Astrocyte (in vitro differentiated cells and primary cell): ENCODE measurements at regions not wholly inside any gene's neighbourhood (a gene's known extent, or its start where the extent isn't known, plus 50 kb on each side); places are given as distances from the start of the nearest gene placed in this dataset.

Experiments used
- DNase-seq: peaks from one replicate; pipeline ENCODE4 v3.0.0-alpha.2; 2010; ENCODE audit warnings: low read depth
- FAIRE-seq: peaks from 2 replicates; lab custom pipeline; 2011; peaks lifted over from hg19 to GRCh38; lab: Jason Lieb, UNC
- H2AFZ ChIP-seq: 2 replicates; pipeline ENCODE4 v1.6.0; 2012; ENCODE audit warnings: low read depth, low read length, inconsistent platforms
- H3K27ac ChIP-seq: 2 replicates; pipeline ENCODE4 v1.5.1; 2011; ENCODE audit warnings: low read depth, low read length, inconsistent platforms
- H3K27me3 ChIP-seq: 2 replicates; pipeline ENCODE4 v1.6.0; 2011; ENCODE audit warnings: low read length, inconsistent platforms; ENCODE audit not compliant: insufficient read depth
- H3K36me3 ChIP-seq: 2 replicates; pipeline ENCODE4 v1.5.1; 2011; ENCODE audit warnings: low read length, inconsistent platforms; ENCODE audit not compliant: insufficient read depth
- H3K4me1 ChIP-seq: 2 replicates; pipeline ENCODE4 v1.5.1; 2011; ENCODE audit warnings: low read length, inconsistent platforms; ENCODE audit not compliant: insufficient read depth
- H3K4me2 ChIP-seq: 2 replicates; pipeline ENCODE4 v1.6.0; 2012; ENCODE audit warnings: low read length, inconsistent platforms
- H3K4me3 ChIP-seq: 2 replicates; pipeline ENCODE4 v1.5.1; 2011; ENCODE audit warnings: low read depth, mild to moderate bottlenecking, low read length, inconsistent platforms; ENCODE audit not compliant: insufficient read depth
- H3K79me2 ChIP-seq: 2 replicates; pipeline ENCODE4 v1.6.0; 2012; ENCODE audit warnings: mild to moderate bottlenecking, low read length, inconsistent platforms; ENCODE audit not compliant: insufficient read depth
- H3K9ac ChIP-seq: 2 replicates; pipeline ENCODE4 v1.6.0; 2012; ENCODE audit warnings: mild to moderate bottlenecking, low read length, inconsistent platforms
- H3K9me3 ChIP-seq: 2 replicates; pipeline ENCODE4 v1.5.1; 2012; ENCODE audit warnings: low read depth, mild to moderate bottlenecking, low read length, inconsistent platforms; ENCODE audit not compliant: insufficient read depth
- H4K20me1 ChIP-seq: 2 replicates; pipeline ENCODE4 v1.6.0; 2012; ENCODE audit warnings: low read length, inconsistent platforms; ENCODE audit not compliant: insufficient read depth
- H3K27ac Mint-ChIP-seq: one replicate; pipeline ENCODE4 v1.8.0; 2021; ENCODE audit warnings: mild to moderate bottlenecking, mixed read lengths; ENCODE audit not compliant: unreplicated experiment
- H3K27me3 Mint-ChIP-seq: one replicate; pipeline ENCODE4 v1.8.0; 2021; ENCODE audit warnings: low read depth, mixed read lengths; ENCODE audit not compliant: unreplicated experiment
- H3K36me3 Mint-ChIP-seq: one replicate; pipeline ENCODE4 v1.8.0; 2021; ENCODE audit warnings: low read depth, mixed read lengths; ENCODE audit not compliant: unreplicated experiment
- H3K4me1 Mint-ChIP-seq: one replicate; pipeline ENCODE4 v1.8.0; 2021; ENCODE audit warnings: low read depth, mixed read lengths; ENCODE audit not compliant: unreplicated experiment
- H3K4me3 Mint-ChIP-seq: one replicate; pipeline ENCODE4 v1.8.0; 2021; ENCODE audit warnings: mild to moderate bottlenecking, moderate library complexity, mixed read lengths; ENCODE audit not compliant: unreplicated experiment
- H3K9me3 Mint-ChIP-seq: one replicate; pipeline ENCODE4 v1.8.0; 2021; ENCODE audit warnings: mild to moderate bottlenecking, mixed read lengths; ENCODE audit not compliant: unreplicated experiment
- EZH2 ChIP-seq: IDR thresholded peaks from 2 replicates; pipeline ENCODE4 v1.6.1; 2012; ENCODE audit warnings: mild to moderate bottlenecking, low read length, inconsistent platforms; ENCODE audit not compliant: insufficient read depth
- TF ChIP-seq, protein P1 (sequence below): IDR thresholded peaks from 2 replicates; pipeline ENCODE4 v1.5.1; 2011; ENCODE audit warnings: low read depth, mild to moderate bottlenecking, inconsistent platforms, low read length, moderate library complexity; ENCODE audit not compliant: insufficient read depth

DNA sequence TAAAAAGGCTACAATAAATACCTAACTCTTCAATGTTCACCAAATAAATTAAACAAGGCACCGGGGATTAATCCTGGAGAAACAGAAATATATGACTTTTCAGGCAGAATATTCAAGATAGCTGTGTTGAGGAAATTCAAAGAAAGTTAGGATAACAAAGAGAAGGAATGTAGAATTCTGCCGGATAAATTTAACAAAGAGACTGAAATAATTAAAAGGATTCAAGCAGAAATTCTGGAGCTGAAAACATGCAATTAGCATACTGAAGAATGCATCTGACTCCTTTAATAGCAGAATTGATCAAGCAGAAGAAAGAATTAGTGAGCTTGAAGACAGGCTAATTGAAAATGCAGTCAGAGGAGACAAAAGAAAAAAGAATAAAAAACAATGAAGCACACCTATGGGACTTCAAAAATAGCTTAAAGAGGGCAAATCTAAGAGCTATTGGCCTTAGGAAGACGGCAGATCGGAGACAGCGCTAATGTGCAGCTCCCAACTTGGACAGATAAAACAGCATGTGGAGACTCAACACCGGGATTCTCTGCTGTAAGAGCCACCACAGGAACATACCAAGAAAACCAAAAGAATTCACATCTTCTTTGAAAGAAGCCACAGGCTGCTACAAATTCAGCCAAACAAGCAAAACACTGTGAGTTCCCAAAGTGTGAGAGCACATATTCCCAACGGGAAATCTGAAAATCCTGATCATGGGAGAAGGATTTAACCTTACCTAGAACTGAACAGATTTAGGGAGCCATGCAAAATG lies 1290.9 kb downstream of the PCDH18 start:
- Mint-ChIP-seq H3K27ac (peak overlapping the region; percentile 54), H3K4me1 (peaks cover 18% of the 10 kb centered on the region), H3K9me3 (peaks cover 12% of the 10 kb centered on the region), H3K27me3 (no peaks in the 10 kb centered on the region), H3K4me3 (no peak overlapping the region), H3K36me3 (no peaks in the 10 kb centered on the region)
- Histone ChIP-seq H2AFZ (peak overlapping the region; percentile 3), H4K20me1 (no peaks in the 10 kb centered on the region), H3K27me3 (peaks cover 2% of the 10 kb centered on the region), H3K4me2 (peak overlapping the region; percentile 56), H3K9ac (no peak overlapping the region), H3K9me3 (peaks cover 6% of the 10 kb centered on the region), H3K36me3 (no peaks in the 10 kb centered on the region), H3K27ac (no peak overlapping the region), H3K79me2 (no peaks in the 10 kb centered on the region), H3K4me3 (no peak overlapping the region), H3K4me1 (peaks cover 4% of the 10 kb centered on the region)
- DNase-seq (peak; percentile 78), FAIRE-seq (no peak)
- TF ChIP-seq, protein P1, sequence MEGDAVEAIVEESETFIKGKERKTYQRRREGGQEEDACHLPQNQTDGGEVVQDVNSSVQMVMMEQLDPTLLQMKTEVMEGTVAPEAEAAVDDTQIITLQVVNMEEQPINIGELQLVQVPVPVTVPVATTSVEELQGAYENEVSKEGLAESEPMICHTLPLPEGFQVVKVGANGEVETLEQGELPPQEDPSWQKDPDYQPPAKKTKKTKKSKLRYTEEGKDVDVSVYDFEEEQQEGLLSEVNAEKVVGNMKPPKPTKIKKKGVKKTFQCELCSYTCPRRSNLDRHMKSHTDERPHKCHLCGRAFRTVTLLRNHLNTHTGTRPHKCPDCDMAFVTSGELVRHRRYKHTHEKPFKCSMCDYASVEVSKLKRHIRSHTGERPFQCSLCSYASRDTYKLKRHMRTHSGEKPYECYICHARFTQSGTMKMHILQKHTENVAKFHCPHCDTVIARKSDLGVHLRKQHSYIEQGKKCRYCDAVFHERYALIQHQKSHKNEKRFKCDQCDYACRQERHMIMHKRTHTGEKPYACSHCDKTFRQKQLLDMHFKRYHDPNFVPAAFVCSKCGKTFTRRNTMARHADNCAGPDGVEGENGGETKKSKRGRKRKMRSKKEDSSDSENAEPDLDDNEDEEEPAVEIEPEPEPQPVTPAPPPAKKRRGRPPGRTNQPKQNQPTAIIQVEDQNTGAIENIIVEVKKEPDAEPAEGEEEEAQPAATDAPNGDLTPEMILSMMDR: no peak
- no peak for TF ChIP-seq EZH2

DNA sequence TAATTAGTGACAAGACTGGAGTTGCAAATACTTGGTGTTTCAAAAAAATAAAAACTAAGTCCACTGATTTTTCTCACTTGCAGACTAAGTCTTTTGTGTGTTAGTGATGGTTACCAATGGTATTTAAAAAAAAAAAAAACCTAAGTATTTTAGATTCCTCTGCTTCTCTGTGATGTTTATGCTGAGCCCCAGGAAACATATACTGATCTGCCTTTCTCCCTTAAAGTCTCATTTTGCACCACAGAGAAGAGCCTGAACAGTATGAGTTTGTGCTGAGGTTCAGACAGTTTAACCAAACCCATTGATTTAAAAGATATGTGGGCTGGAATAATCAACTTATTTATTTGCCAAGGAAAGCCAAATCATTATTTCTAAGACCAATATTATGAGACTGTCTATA lies 1305.0 kb downstream of the PCDH18 start:
- Histone ChIP-seq H3K4me2 (no peak overlapping the region), H3K36me3 (no peaks in the 10 kb centered on the region), H3K4me3 (no peak overlapping the region), H4K20me1 (no peaks in the 10 kb centered on the region), H3K79me2 (no peaks in the 10 kb centered on the region), H2AFZ (no peak overlapping the region), H3K27me3 (no peaks in the 10 kb centered on the region), H3K9me3 (no peaks in the 10 kb centered on the region), H3K4me1 (no peaks in the 10 kb centered on the region), H3K27ac (no peak overlapping the region), H3K9ac (no peak overlapping the region)
- no peak for DNase-seq
- no peak overlapping the region for H3K27ac Mint-ChIP-seq
- FAIRE-seq: no peak
- TF ChIP-seq, protein P1: no peak
- TF ChIP-seq EZH2: no peak
- no peaks in the 10 kb centered on the region for H3K27me3 Mint-ChIP-seq
- no peak overlapping the region for H3K4me3 Mint-ChIP-seq
- H3K36me3 Mint-ChIP-seq: no peaks in the 10 kb centered on the region
- H3K9me3 Mint-ChIP-seq: no peaks in the 10 kb centered on the region
- no peaks in the 10 kb centered on the region for H3K4me1 Mint-ChIP-seq

DNA sequence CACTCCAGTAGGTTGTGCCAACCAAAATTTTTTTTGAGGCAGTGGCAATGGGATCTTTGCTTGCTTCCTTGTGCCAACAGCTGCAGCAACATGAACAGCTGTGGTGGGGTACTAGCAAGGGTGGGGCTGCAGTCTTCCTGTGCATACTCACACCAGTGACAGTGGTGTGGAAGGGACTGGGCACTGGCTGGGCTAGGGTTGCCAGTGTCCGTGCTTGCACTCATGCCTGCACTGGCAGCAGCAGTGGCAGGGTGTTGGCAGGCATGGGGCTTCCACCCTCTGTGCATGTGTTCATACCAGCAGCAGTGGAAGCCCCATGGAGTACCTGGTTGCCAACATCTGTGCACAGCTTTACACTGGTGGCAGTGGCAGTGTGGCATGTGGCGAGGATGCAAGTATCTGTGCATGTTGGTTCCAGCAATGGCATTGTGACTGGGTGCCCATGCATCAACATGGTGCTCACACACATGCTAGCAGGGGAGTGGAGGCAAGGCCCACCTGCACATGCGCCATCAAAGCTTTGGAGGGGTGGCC lies 1312.6 kb downstream of the PCDH18 start:
- H3K9ac ChIP-seq: no peak overlapping the region
- no peak for FAIRE-seq
- no peaks in the 10 kb centered on the region for H3K4me1 Mint-ChIP-seq

More for the DNA sequence above, 1312.6 kb downstream of the PCDH18 start:
- Mint-ChIP-seq H3K27me3 (no peaks in the 10 kb centered on the region), H3K9me3 (peaks cover 2% of the 10 kb centered on the region), H3K4me3 (no peak overlapping the region), H3K36me3 (no peaks in the 10 kb centered on the region), H3K27ac (no peak overlapping the region)
- no peaks in the 10 kb centered on the region for H3K9me3 ChIP-seq
- no peak overlapping the region for H3K27ac ChIP-seq
- no peaks in the 10 kb centered on the region for H3K79me2 ChIP-seq
- H3K36me3 ChIP-seq: no peaks in the 10 kb centered on the region
- H3K4me2 ChIP-seq: no peak overlapping the region
- no peaks in the 10 kb centered on the region for H3K27me3 ChIP-seq
- no peak for DNase-seq
- H3K4me1 ChIP-seq: no peaks in the 10 kb centered on the region
- H2AFZ ChIP-seq: no peak overlapping the region
- H3K4me3 ChIP-seq: no peak overlapping the region
- H4K20me1 ChIP-seq: no peaks in the 10 kb centered on the region
- TF ChIP-seq, protein P1: no peak
- TF ChIP-seq EZH2: no peak
